ENCODE measurements at regions not wholly inside any gene's neighbourhood (a gene's known extent, or its start where the extent isn't known, plus 50 kb on each side); places are given as distances from the start of the nearest gene placed in this dataset.

DNA sequence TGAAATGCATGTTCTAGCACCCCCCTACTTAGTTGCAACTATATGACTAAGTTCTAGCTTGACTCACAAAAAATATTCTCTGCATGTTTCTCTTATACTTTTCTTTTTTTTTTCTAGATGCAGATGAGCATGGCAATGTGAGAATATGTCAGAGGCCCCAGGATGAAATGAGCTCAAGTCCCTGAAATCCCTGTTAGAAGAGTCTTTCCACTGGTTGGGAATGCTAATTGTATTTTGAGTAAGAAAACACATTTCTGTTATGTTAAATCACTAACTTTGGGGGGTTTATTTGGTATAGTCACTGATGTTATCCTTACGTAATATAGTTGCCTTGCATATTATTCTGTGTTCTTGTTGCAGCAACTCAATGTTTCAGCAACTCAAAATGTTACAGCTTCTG, 306.1 kb upstream of the CCDC179 start:
- intact Hi-C loops (cut with DNase I) = no loop called here
- H3K4me3 ChIP-seq = no peak overlapping the region
- no peak for DNase-seq
- WGBS, 3 donors = 86 to 98% (median 92%) methylated on average over 1 of the region's 1 CpG
- no peak overlapping the region for H3K27ac ChIP-seq
- no peaks in the 10 kb centered on the region for H3K9me3 ChIP-seq
- no peaks in the 10 kb centered on the region for H3K36me3 ChIP-seq (ENCODE audit: insufficient read depth in 1 of 2, low read depth in 1 of 2)
- H3K27me3 ChIP-seq (ENCODE audit: insufficient read depth in 3 of 3, low read length in 2 of 3) = no peaks in the 10 kb centered on the region
- TF ChIP-seq, protein P1, sequence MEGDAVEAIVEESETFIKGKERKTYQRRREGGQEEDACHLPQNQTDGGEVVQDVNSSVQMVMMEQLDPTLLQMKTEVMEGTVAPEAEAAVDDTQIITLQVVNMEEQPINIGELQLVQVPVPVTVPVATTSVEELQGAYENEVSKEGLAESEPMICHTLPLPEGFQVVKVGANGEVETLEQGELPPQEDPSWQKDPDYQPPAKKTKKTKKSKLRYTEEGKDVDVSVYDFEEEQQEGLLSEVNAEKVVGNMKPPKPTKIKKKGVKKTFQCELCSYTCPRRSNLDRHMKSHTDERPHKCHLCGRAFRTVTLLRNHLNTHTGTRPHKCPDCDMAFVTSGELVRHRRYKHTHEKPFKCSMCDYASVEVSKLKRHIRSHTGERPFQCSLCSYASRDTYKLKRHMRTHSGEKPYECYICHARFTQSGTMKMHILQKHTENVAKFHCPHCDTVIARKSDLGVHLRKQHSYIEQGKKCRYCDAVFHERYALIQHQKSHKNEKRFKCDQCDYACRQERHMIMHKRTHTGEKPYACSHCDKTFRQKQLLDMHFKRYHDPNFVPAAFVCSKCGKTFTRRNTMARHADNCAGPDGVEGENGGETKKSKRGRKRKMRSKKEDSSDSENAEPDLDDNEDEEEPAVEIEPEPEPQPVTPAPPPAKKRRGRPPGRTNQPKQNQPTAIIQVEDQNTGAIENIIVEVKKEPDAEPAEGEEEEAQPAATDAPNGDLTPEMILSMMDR (IDR thresholded peaks at IDR 0.05) = no peak
- no peak for ATAC-seq
- H3K4me1 ChIP-seq = no peaks in the 10 kb centered on the region

DNA sequence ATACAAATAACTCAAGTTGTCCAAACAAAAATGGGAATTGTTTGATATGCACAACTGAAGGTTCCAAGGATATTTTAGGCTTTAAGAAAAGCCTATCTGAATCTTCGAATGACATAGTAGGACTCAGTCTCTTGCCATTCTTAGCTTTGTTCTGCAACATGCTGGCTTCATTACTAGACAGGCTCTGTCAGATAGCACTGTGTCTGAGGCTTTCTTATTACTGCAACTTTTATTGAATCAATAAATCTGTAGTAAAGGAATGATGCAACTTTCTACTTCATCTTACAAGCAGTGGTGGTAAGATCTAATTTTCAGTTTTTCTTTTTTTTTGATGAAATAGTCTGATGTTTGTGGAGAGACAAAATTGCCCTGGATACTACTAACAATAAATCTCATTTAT, 319.3 kb upstream of the CCDC179 start:
- no peaks in the 10 kb centered on the region for H3K27me3 ChIP-seq (ENCODE audit: insufficient read depth in 3 of 3, low read length in 2 of 3)
- TF ChIP-seq, protein P1 (IDR thresholded peaks at IDR 0.05) = no peak
- H3K27ac ChIP-seq = no peak overlapping the region
- no peak for DNase-seq
- H3K9me3 ChIP-seq = no peaks in the 10 kb centered on the region
- no peak for ATAC-seq
- no peak overlapping the region for H3K4me3 ChIP-seq
- 71 to 79% (median 76%) methylated on average over 1 of the region's 1 CpG for WGBS, 3 donors
- no peaks in the 10 kb centered on the region for H3K4me1 ChIP-seq
- no peaks in the 10 kb centered on the region for H3K36me3 ChIP-seq (ENCODE audit: insufficient read depth in 1 of 2, low read depth in 1 of 2)
- intact Hi-C loops (cut with DNase I) = no loop called here

DNA sequence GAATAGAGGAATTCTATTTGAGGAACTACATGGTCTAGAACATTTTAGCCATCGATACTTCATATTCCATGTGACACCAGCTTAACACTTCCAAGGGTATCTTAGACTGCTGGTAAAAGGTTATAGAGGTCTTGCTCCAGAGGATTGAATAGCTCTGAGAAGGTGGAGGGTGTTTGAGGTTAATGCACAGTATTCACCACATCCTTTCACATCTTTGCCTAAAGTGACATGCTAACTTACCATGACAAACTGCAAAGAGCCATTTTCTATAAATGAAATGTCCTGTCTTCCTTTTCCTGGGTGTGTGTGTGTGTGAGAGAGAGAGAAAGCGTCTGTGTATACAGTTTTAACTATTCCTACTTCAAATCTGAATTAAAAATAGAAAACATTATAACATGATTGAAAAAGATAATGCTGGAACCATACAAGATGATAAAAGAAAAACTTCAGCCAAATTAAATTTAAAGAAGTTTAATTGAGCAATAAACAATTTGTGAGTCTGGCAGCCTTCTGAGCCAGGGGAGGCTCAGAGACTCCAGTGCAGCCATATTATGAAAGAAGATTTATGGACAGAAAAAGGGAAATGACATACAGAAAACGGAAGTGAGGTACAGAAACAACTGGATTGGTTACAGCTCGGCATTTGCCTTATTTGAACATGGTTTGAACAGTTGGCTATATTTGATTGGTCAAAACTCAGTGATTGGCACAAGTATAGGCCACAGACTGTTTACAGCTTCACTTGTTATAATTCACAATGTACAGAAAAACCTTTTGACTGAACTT, 320.9 kb upstream of the CCDC179 start:
- no peaks in the 10 kb centered on the region for H3K9me3 ChIP-seq
- DNase-seq (no peak), ATAC-seq (no peak)
- 67 to 69% (median 69%) methylated on average over 4 of the region's 4 CpGs for WGBS, 3 donors
- intact Hi-C loops (cut with DNase I) = no loop called here
- no peak overlapping the region for H3K4me3 ChIP-seq
- H3K27ac ChIP-seq = no peak overlapping the region
- H3K4me1 ChIP-seq = no peaks in the 10 kb centered on the region
- TF ChIP-seq, protein P1 (IDR thresholded peaks at IDR 0.05) = no peak
- no peaks in the 10 kb centered on the region for H3K36me3 ChIP-seq (ENCODE audit: insufficient read depth in 1 of 2, low read depth in 1 of 2)
- no peaks in the 10 kb centered on the region for H3K27me3 ChIP-seq (ENCODE audit: insufficient read depth in 3 of 3, low read length in 2 of 3)

DNA sequence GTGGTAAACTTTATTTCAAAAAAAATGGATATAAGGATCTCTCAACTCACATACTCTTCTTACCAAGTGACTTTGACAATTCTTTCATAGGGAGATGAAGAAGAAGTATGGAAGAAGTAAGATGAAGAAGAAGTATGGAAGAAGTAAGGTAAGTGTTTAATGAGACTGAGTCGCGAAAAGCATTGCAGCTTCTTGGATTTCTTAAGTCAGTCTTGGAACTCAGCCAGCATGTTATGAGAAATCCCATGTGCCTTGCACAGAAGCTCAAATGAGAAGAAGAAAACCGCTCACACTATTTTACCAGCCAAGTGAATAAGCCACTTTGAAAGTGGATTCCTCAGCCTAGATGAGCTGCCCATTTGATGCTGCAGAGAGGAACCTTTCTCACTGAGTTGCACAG, 332.0 kb upstream of the CCDC179 start:
- no peaks in the 10 kb centered on the region for H3K27me3 ChIP-seq (ENCODE audit: insufficient read depth in 3 of 3, low read length in 2 of 3)
- ATAC-seq = no peak
- TF ChIP-seq, protein P1 (IDR thresholded peaks at IDR 0.05) = no peak

More for the DNA sequence above, 332.0 kb upstream of the CCDC179 start:
- intact Hi-C loops (cut with DNase I) = no loop called here
- Histone ChIP-seq H3K27ac (no peak overlapping the region), H3K4me3 (no peak overlapping the region), H3K9me3 (no peaks in the 10 kb centered on the region), H3K36me3 (ENCODE audit: insufficient read depth in 1 of 2, low read depth in 1 of 2) (no peaks in the 10 kb centered on the region), H3K4me1 (no peaks in the 10 kb centered on the region)
- DNase-seq = no peak
- 55 to 68% (median 65%) methylated on average over 3 of the region's 3 CpGs for WGBS, 3 donors
